ENCODE measurements at regions not wholly inside any gene's neighbourhood (a gene's known extent, or its start where the extent isn't known, plus 50 kb on each side); places are given as distances from the start of the nearest gene placed in this dataset.

DNA sequence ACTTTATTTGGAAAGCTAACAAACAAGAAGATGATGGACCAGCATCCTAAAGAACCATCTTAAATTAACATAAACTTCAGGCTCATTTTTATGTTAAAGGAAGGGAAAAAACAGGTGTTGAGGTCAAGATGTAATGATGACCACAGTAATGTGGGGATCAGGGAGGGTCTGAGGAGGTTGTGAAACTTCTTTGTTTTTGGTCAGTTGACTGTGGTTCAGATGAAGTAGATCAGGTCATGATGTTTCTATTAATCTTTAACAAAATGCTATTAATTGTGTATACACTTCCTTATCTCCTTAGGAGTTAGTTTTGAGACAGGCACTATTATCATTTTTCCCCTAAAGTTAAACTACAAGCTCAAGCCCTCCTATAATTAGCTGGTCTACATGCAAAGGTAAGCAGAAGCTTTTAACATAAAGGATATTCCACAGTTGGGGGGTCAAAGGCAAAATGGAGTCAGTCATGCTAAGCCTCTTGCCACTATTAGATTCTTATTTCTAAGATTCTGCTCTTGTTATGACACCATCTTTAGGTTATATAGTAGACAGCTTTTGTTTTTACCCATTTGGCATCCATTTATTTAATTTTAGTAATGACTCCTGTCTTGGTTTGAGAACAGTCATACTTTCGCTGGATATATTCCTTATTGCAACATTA is 800.1 kb upstream of the PCDH9 start:
- H3K36me3 ChIP-seq = no peaks in the 10 kb centered on the region
- no peaks in the 10 kb centered on the region for H3K4me1 ChIP-seq (replicated peaks)
- H3K27me3 ChIP-seq (replicated peaks; ENCODE audit: insufficient read depth) = no peaks in the 10 kb centered on the region
- H3K27ac ChIP-seq = no peak overlapping the region
- 78% methylated on average over 1 of the region's 1 CpG for WGBS
- intact Hi-C loops (cut with DNase I) = no loop called here
- DNase-seq (ENCODE audit: low spot score) = no peak
- no peak overlapping the region for H3K4me3 ChIP-seq
- TF ChIP-seq POLR2AphosphoS5 (IDR thresholded peaks at IDR 0.05) (no peak), POLR2A (IDR thresholded peaks at IDR 0.05) (no peak), CTCF (IDR thresholded peaks at IDR 0.05) (no peak)
- H3K9me3 ChIP-seq = no peaks in the 10 kb centered on the region

- Histone ChIP-seq H3K27ac (no peak overlapping the region), H3K36me3 (no peaks in the 10 kb centered on the region), H3K27me3 (replicated peaks; ENCODE audit: insufficient read depth) (no peaks in the 10 kb centered on the region)
Measured at GRCh38 chr13:68028701-68029100, 798.6 kb upstream of the PCDH9 start.

DNA sequence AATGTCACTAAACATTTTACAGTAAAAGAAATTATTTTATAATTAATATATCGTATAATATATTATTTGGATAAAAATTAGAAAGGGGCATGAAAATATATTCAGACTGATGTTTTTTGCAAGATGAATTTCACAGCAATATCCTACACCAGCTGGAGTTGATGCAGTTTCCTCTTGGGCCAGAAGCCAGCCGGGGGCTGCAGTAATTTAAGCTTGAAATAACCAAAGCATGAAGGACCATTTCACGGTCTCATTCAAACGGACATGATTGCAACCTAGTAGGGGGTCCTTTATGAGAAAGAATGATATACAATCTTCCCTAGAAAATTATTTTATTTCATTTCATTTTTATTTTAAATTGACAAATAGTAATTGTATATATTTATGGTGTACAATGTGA is 797.2 kb upstream of the PCDH9 start:
- Histone ChIP-seq H3K9me3 (no peaks in the 10 kb centered on the region), H3K27me3 (replicated peaks; ENCODE audit: insufficient read depth) (no peaks in the 10 kb centered on the region), H3K27ac (no peak overlapping the region), H3K4me1 (replicated peaks) (no peaks in the 10 kb centered on the region), H3K4me3 (no peak overlapping the region), H3K36me3 (no peaks in the 10 kb centered on the region)
- intact Hi-C loops (cut with DNase I) = no loop called here
- WGBS = 74% methylated on average over 4 of the region's 4 CpGs
- no peak for DNase-seq (ENCODE audit: low spot score)
- no peak for TF ChIP-seq CTCF (IDR thresholded peaks at IDR 0.05)
- TF ChIP-seq POLR2A (IDR thresholded peaks at IDR 0.05) = no peak
- no peak for TF ChIP-seq POLR2AphosphoS5 (IDR thresholded peaks at IDR 0.05)

More at GRCh38 chr13:68028701-68029100, 798.6 kb upstream of the PCDH9 start:
- H3K9me3 ChIP-seq = no peaks in the 10 kb centered on the region
- no peak overlapping the region for H3K4me3 ChIP-seq
- intact Hi-C loops (cut with DNase I) = no loop called here
- no peaks in the 10 kb centered on the region for H3K4me1 ChIP-seq (replicated peaks)
- TF ChIP-seq POLR2AphosphoS5 (IDR thresholded peaks at IDR 0.05) (no peak), CTCF (IDR thresholded peaks at IDR 0.05) (no peak), POLR2A (IDR thresholded peaks at IDR 0.05) (no peak)
- DNase-seq (ENCODE audit: low spot score) = no peak

- no peaks in the 10 kb centered on the region for H3K27me3 ChIP-seq (replicated peaks; ENCODE audit: insufficient read depth)
- no peaks in the 10 kb centered on the region for H3K36me3 ChIP-seq
- H3K27ac ChIP-seq = no peak overlapping the region
- intact Hi-C loops (cut with DNase I) = no loop called here
- H3K4me3 ChIP-seq = no peak overlapping the region
- no peak for DNase-seq (ENCODE audit: low spot score)
- WGBS = 82% methylated on average over 3 of the region's 3 CpGs
- TF ChIP-seq POLR2AphosphoS5 (IDR thresholded peaks at IDR 0.05) = no peak
- TF ChIP-seq CTCF (IDR thresholded peaks at IDR 0.05) = no peak
- no peak for TF ChIP-seq POLR2A (IDR thresholded peaks at IDR 0.05)
- H3K9me3 ChIP-seq = no peaks in the 10 kb centered on the region
- H3K4me1 ChIP-seq (replicated peaks) = no peaks in the 10 kb centered on the region
Measured at GRCh38 chr13:68026077-68026476, 795.9 kb upstream of the PCDH9 start.

GRCh38 chr13:68025604-68026003 is 795.5 kb upstream of the PCDH9 start:
- TF ChIP-seq POLR2AphosphoS5 (IDR thresholded peaks at IDR 0.05) (no peak), POLR2A (IDR thresholded peaks at IDR 0.05) (no peak), CTCF (IDR thresholded peaks at IDR 0.05) (no peak)
- H3K36me3 ChIP-seq = no peaks in the 10 kb centered on the region
- H3K27me3 ChIP-seq (replicated peaks; ENCODE audit: insufficient read depth) = no peaks in the 10 kb centered on the region
- H3K4me3 ChIP-seq = no peak overlapping the region
- no peak for DNase-seq (ENCODE audit: low spot score)
- 67% methylated on average over 2 of the region's 2 CpGs for WGBS
- H3K4me1 ChIP-seq (replicated peaks) = no peaks in the 10 kb centered on the region
- no peak overlapping the region for H3K27ac ChIP-seq
- no peaks in the 10 kb centered on the region for H3K9me3 ChIP-seq
- intact Hi-C loops (cut with DNase I) = no loop called here
